ENCODE measurements at regions not wholly inside any gene's neighbourhood (a gene's known extent, or its start where the extent isn't known, plus 50 kb on each side); places are given as distances from the start of the nearest gene placed in this dataset.

DNA sequence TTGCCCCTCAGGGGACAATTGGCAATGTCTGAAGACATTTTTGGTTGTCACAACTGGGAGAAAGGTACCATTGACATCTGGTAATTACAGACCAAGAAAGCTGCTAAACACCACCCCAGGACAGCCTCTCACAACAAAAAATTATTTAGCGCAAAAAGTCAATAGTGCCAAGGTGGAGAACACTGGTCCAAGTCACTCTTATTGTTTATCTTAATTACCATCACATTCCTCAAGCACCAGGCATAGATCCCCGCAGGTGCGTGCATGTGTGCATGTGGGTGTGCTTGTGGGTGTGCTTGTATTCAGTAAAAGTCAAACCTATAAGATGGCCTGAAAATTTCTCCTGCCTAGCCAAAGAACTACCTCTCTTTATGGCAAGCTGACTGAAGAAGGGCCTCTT, 74.9 kb upstream of the WDR75 start:
- TF ChIP-seq, protein P1, sequence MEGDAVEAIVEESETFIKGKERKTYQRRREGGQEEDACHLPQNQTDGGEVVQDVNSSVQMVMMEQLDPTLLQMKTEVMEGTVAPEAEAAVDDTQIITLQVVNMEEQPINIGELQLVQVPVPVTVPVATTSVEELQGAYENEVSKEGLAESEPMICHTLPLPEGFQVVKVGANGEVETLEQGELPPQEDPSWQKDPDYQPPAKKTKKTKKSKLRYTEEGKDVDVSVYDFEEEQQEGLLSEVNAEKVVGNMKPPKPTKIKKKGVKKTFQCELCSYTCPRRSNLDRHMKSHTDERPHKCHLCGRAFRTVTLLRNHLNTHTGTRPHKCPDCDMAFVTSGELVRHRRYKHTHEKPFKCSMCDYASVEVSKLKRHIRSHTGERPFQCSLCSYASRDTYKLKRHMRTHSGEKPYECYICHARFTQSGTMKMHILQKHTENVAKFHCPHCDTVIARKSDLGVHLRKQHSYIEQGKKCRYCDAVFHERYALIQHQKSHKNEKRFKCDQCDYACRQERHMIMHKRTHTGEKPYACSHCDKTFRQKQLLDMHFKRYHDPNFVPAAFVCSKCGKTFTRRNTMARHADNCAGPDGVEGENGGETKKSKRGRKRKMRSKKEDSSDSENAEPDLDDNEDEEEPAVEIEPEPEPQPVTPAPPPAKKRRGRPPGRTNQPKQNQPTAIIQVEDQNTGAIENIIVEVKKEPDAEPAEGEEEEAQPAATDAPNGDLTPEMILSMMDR (IDR thresholded peaks at IDR 0.05), result no peak
- ATAC-seq (ENCODE audit: low FRiP score), result no peak
- no peak for DNase-seq (ENCODE audit: low spot score)

DNA sequence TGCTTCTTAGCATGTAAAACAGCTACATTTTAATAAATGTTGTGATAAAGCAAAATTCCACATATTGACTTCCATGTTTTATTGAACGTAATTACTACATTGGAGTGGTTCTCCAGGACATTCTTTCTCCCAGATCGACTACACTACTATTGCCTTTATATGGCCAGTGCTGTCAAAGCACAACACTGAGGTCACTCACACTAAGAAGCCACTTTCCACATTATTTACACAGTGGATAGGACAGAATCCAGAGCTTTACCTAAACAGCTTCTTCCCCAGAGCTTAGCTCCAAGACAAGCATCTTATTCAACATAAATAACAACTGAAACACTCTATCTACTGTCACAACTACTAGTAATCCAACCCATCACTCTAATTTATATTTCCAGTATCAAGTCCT, 73.9 kb upstream of the WDR75 start:
- TF ChIP-seq, protein P1 (IDR thresholded peaks at IDR 0.05), result no peak
- no peak for DNase-seq (ENCODE audit: low spot score)
- ATAC-seq (ENCODE audit: low FRiP score), result no peak

DNA sequence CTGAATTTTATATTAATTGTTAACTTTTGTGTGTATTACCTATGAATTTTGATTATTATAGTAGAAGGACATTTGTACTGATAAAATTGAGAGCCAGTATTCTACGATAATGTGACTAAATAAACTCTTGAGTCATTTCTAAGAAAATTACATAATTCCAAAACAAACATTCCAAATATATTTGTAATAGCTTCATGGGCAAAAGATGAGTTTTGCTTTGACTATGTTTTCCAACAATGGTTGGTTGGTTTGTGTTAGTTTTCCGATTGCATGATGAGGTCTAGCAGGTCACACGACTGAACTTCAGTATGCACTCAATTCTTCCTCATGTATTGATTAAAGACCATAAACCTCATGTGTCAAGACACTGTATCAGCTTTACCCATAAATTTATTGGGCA, 71.7 kb upstream of the WDR75 start:
- DNase-seq (ENCODE audit: low spot score), result no peak
- peak; percentile 51 for ATAC-seq (ENCODE audit: low FRiP score)
- TF ChIP-seq, protein P1 (IDR thresholded peaks at IDR 0.05), result no peak

DNA sequence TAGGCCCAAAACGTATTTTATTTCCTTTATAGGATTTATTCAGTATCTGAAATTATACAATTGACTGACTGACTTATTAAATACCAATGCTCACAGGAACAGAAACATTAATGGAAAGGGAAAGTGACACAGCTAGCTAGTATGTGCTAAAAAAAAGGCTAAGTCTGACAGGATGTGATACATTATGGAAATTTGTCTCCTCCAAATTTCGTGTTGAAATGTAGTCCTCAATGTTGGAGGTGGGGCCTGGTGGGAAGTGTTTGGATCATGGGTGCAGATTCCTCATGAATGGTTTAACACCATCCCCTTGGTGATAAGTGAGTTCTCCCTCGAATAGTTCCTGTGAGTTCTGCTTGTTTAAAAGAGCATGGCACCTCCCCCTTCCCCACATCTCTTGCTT, 70.6 kb upstream of the WDR75 start:
- DNase-seq (ENCODE audit: low spot score) (no peak), ATAC-seq (ENCODE audit: low FRiP score) (no peak)
- TF ChIP-seq, protein P1 (IDR thresholded peaks at IDR 0.05), result no peak

DNA sequence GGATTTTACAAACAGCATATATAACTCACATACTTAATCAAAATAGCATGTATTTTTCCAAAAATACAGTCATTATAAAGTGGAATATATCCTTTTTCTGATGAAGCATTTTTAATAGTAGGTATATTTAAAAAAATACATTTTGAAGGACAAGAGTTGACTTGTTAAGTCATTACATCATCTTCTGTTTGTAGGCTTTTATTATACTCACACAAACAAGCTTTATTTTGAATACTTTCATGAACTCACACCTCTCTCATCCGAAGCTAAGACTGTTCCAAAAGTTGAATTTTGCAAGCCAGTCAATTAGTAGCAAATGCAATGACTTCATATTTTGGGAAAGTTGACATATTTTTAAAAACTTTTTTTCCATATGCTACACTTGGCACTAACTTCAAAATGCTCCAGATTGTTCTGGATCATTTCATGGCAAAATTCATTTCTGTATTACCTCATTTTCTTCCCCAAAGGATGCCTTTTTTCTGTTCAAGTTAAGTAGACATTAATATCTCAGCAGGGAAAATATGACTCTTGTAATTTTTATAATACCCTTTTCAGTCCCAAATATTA, 68.5 kb upstream of the WDR75 start:
- DNase-seq (ENCODE audit: low spot score), result no peak
- no peak for ATAC-seq (ENCODE audit: low FRiP score)
- TF ChIP-seq, protein P1 (IDR thresholded peaks at IDR 0.05), result no peak

DNA sequence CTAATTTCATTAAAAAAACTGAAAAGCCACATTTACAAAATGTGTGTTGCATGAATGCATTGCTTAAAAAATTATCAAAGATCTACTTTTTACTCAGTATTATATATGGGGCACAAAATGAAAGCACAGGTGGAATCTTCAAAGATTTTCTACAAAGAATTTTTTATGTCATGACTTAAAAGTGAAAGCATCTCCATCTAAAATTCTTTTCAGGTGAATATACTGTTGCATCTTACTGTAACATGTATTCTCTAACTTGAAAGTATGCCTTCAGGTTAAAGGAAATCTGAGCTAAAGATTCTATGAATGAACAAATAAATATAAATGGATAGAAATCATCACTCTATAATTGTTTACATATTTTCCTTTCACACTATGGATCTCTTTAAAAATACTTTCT, 66.8 kb upstream of the WDR75 start:
- no peak for ATAC-seq (ENCODE audit: low FRiP score)
- TF ChIP-seq, protein P1 (IDR thresholded peaks at IDR 0.05), result no peak
- no peak for DNase-seq (ENCODE audit: low spot score)

DNA sequence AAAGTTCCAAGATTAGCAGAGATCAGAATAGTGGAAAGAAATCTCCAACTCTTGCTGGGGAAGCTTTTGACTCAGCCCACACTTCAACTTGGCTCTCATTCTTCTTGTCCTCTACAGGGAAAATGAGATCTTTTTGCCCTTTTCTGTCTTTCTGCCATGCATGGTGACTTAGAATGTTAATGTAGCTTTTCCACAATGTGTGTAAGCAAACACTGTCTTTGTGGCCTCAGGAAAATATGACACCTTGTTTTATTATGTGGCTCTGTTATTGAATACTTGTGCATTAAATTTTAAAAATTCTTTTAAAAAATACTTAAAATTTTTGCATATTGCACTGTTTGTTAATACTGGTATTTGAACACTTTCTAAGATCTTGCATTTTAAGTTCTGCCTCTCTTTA, 65.4 kb upstream of the WDR75 start:
- TF ChIP-seq, protein P1 (IDR thresholded peaks at IDR 0.05), result no peak
- no peak for DNase-seq (ENCODE audit: low spot score)
- ATAC-seq (ENCODE audit: low FRiP score), result no peak

Measured in omental fat pad (tissue), 3 donors.